LNCaP clone FGC (cell line): ENCODE measurements at regions not wholly inside any gene's neighbourhood (a gene's known extent, or its start where the extent isn't known, plus 50 kb on each side); places are given as distances from the start of the nearest gene placed in this dataset.
"Not testable (repeated sequence)": the region's sequence is repeated elsewhere in the genome, so short reads cannot be mapped to it uniquely, and the experiment has no call there.

ENCODE experiments used
- DNase-seq: peaks from one replicate; pipeline ENCODE4 v3.0.0-alpha.2; 2011; ENCODE audit warnings: low read depth
- H3K4me3 ChIP-seq: 2 replicates; pipeline ENCODE4 v1.5.1; 2011; ENCODE audit warnings: mild to moderate bottlenecking, low read depth, low read length, control low read depth
- CTCF ChIP-seq: IDR thresholded peaks from 2 replicates; pipeline ENCODE4 v1.5.1; 2012; ENCODE audit warnings: mild to moderate bottlenecking; ENCODE audit not compliant: control insufficient read depth, insufficient read depth; ENCODE audit errors: extremely low read depth

DNA sequence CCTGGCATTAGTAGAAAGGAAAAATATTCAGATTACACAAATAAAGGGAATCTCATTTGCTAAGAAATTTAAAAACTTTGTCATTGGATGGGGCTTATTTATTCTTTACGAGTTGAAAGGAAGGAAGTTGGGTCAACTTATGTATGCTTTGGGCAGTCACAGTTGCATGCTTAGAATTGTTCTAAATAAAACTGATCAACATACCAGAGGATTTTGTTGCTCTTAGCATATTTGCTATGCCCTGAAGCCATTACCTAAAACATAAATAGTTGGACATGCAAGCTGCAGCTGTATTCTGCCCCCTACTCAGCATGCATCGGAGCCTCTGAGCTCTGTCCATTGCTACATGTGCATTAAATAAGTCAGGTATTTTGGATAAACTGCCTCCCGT, 172.7 kb upstream of the MEF2C start:
- no peak overlapping the region for H3K4me3 ChIP-seq

GRCh38 chr5:89055015-89055694, 172.2 kb upstream of the MEF2C start:
- no peak overlapping the region for H3K4me3 ChIP-seq
- no peak for DNase-seq

More for the DNA sequence above, 172.7 kb upstream of the MEF2C start:
- TF ChIP-seq CTCF = no peak
- no peak for DNase-seq

DNA sequence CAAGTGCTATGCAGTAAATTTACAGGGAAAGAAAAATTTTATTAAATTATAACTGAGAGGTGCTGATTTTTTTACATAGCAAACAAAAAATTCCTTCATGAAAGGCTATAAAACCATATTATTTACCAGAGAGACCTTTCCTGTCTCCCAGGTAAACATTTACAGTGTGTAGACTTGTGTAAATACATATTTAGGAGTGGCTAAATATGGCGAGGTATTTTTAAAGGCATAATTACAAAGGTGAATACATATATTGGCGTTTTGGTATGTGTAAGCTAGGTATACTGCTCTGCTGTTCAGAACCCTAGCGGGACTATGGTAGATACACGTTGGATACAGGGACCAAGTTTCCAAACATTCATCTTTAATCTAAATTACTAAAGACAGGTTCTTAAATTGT, 170.6 kb upstream of the MEF2C start:
- DNase-seq = peak; percentile 83
- TF ChIP-seq CTCF = no peak
- no peak overlapping the region for H3K4me3 ChIP-seq

More at GRCh38 chr5:89055015-89055694, 172.2 kb upstream of the MEF2C start:
- TF ChIP-seq CTCF = no peak

DNA sequence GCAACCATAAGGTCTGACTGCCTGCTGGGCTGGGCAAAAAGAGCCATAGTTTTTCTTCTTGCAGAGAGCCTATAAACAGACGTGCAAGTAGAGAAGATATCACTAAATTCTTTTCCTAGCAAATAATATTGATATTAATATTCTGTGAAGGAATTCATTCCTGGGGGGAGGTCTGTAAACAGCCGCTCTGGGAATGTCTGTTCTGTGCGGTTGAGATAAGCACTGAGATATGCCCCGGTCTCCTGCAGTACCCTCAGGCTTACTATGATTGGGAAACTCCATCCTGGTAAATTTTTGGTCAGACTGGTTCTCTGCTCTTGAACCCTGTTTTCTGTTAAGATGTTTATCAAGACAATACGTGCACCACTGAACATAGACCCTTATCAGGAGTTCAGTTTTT, 167.1 kb upstream of the MEF2C start:
- not testable (repeated sequence) for H3K4me3 ChIP-seq, DNase-seq

- TF ChIP-seq CTCF = no peak
- DNase-seq = no peak
- no peak overlapping the region for H3K4me3 ChIP-seq
Measured at GRCh38 chr5:89047571-89047970, 164.6 kb upstream of the MEF2C start.

GRCh38 chr5:89045216-89045615, 162.2 kb upstream of the MEF2C start:
- DNase-seq = no peak
- no peak overlapping the region for H3K4me3 ChIP-seq
- TF ChIP-seq CTCF = no peak

DNA sequence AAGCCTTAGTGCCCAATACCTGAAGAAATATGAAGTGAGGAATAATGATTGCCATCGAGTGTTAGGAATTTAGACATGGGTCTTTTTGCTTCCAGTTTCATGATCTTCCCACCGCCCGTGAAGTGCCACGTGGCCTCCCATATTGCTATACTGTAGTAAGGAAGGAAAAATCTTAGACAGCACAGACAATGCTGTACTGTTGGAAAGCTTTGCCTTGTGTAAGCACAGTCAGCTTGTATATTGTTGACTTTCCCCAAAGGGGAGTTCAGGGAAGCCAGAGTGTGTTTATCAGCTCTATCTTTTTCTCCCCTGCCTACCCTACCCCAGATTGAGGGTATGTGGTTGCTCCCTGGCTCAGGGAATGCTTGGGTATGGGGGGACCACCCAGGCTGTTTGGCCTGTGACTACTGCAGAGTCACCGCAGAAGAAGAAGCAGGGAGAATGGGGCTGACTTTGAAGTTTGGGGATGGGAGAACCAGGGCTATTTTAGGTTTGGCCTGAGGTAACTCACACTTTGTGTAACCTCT, 161.8 kb upstream of the MEF2C start:
- no peak for TF ChIP-seq CTCF
- H3K4me3 ChIP-seq = no peak overlapping the region
- DNase-seq = no peak
